ENCODE measurements at regions not wholly inside any gene's neighbourhood (a gene's known extent, or its start where the extent isn't known, plus 50 kb on each side); places are given as distances from the start of the nearest gene placed in this dataset.
A peak's percentile ranks its signal among the peaks of the same experiment; 100 is the strongest.

- Histone ChIP-seq H3K4me1 (ENCODE audit: control insufficient read depth, insufficient read depth, low read length) (peaks cover 6% of the 10 kb centered on the region), H3K9me3 (ENCODE audit: control insufficient read depth, low read length) (no peaks in the 10 kb centered on the region), H3K27me3 (replicated peaks; ENCODE audit: control insufficient read depth, insufficient read depth, low read length) (peaks cover 37% of the 10 kb centered on the region), H3K9ac (ENCODE audit: low read length) (no peak overlapping the region), H3K4me3 (ENCODE audit: low read length) (no peak overlapping the region), H3K36me3 (ENCODE audit: control insufficient read depth, insufficient read depth, low read length, severe bottlenecking) (no peaks in the 10 kb centered on the region)
- DNase-seq (ENCODE audit: low read depth) = peak; percentile 82
Observed at GRCh38 chr2:30026091-30027055, 105.0 kb upstream of the ALK start.

DNA sequence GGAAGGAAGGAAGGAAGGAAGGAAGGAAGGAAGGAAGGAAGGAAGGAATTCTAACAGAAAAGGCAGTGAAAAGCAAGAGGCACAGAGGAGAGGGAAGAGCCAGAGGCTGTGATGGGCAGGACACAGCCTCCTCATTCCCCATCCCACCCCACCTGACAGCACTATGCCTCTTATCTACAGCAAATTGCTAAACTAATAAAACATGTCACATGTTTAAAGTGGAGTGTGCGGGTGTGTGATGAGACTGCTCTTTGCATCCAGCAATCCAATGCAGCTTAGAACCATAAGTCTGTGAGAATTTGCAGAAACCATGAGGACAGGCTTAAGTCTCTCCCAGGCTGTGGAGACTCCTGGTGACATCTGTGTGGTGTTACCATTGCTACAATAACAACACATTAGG, 108.4 kb upstream of the ALK start:
- H3K36me3 ChIP-seq (ENCODE audit: control insufficient read depth, insufficient read depth, low read length, severe bottlenecking) = no peaks in the 10 kb centered on the region
- no peak for DNase-seq (ENCODE audit: low read depth)
- peaks cover 22% of the 10 kb centered on the region for H3K27me3 ChIP-seq (replicated peaks; ENCODE audit: control insufficient read depth, insufficient read depth, low read length)
- no peak overlapping the region for H3K9ac ChIP-seq (ENCODE audit: low read length)
- no peaks in the 10 kb centered on the region for H3K9me3 ChIP-seq (ENCODE audit: control insufficient read depth, low read length)
- no peak overlapping the region for H3K4me3 ChIP-seq (ENCODE audit: low read length)
- peaks cover 6% of the 10 kb centered on the region for H3K4me1 ChIP-seq (ENCODE audit: control insufficient read depth, insufficient read depth, low read length)

DNA sequence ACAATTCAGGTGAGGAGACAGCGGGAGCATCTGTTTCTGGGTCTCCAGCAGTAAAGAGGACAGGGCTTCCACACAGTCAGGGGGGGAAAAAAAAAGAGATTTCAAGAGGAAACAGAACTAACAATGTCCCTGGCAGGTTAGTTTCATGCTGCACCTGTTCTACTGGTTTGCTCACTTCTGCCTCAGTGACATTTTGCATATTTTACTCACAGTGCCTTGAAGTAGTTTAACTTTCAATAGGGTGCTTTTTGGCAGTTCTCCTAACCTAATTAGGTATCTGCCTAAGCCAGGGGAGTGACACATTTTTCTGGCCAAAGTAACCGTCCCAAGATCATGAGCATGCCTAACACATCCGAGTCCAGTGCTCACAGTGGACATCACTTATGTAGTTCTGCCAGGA, 109.0 kb upstream of the ALK start:
- Histone ChIP-seq H3K36me3 (ENCODE audit: control insufficient read depth, insufficient read depth, low read length, severe bottlenecking) (no peaks in the 10 kb centered on the region), H3K4me1 (ENCODE audit: control insufficient read depth, insufficient read depth, low read length) (peaks cover 6% of the 10 kb centered on the region), H3K4me3 (ENCODE audit: low read length) (no peak overlapping the region), H3K9ac (ENCODE audit: low read length) (no peak overlapping the region), H3K9me3 (ENCODE audit: control insufficient read depth, low read length) (no peaks in the 10 kb centered on the region), H3K27me3 (replicated peaks; ENCODE audit: control insufficient read depth, insufficient read depth, low read length) (peaks cover 22% of the 10 kb centered on the region)
- no peak for DNase-seq (ENCODE audit: low read depth)

- H3K9ac ChIP-seq (ENCODE audit: low read length) = no peak overlapping the region
- H3K9me3 ChIP-seq (ENCODE audit: control insufficient read depth, low read length) = no peaks in the 10 kb centered on the region
- peaks cover 2% of the 10 kb centered on the region for H3K4me1 ChIP-seq (ENCODE audit: control insufficient read depth, insufficient read depth, low read length)
- DNase-seq (ENCODE audit: low read depth) = no peak
- H3K36me3 ChIP-seq (ENCODE audit: control insufficient read depth, insufficient read depth, low read length, severe bottlenecking) = no peaks in the 10 kb centered on the region
- H3K27me3 ChIP-seq (replicated peaks; ENCODE audit: control insufficient read depth, insufficient read depth, low read length) = peaks cover 22% of the 10 kb centered on the region
- no peak overlapping the region for H3K4me3 ChIP-seq (ENCODE audit: low read length)
Observed at GRCh38 chr2:30031184-30031583, 109.8 kb upstream of the ALK start.

DNA sequence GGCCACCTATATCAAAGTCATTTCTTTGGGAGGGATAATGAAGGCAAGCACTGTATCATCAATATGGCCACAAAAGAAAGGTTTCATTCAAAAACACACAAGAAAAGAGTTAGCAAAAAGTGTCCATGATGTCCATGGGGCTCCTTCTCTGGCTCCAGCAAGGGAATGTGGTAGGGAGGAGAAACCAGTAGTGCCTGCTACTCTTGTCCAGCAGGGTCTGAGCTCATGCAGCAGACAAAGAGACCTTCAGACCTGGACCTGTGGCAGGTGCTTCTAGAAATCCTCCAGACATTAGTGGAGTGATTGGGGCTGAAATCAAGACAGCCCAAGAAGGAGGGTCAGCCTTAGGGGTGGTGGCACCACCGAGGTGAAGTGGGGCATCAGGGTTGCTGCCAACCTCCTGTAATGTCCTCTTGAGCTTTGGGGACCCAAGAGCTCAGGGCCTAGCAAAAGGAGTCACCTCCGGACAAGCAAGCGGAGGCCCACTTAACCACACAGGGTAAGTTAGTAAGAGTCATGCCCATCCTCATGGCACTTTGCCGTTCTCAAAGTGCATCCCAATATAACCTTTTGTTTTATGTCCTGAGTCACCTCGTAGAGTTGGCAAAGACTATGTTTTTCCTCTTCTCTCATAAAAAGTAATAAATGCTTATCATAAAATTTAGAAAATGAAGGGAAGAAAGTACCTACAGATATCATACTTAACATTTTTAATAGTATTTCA, 112.6 kb upstream of the YPEL5 start:
- H3K4me1 ChIP-seq (ENCODE audit: control insufficient read depth, insufficient read depth, low read length) = no peaks in the 10 kb centered on the region
- no peak for DNase-seq (ENCODE audit: low read depth)
- no peak overlapping the region for H3K4me3 ChIP-seq (ENCODE audit: low read length)
- no peaks in the 10 kb centered on the region for H3K36me3 ChIP-seq (ENCODE audit: control insufficient read depth, insufficient read depth, low read length, severe bottlenecking)
- peaks cover 9% of the 10 kb centered on the region for H3K27me3 ChIP-seq (replicated peaks; ENCODE audit: control insufficient read depth, insufficient read depth, low read length)
- no peaks in the 10 kb centered on the region for H3K9me3 ChIP-seq (ENCODE audit: control insufficient read depth, low read length)
- H3K9ac ChIP-seq (ENCODE audit: low read length) = no peak overlapping the region

DNA sequence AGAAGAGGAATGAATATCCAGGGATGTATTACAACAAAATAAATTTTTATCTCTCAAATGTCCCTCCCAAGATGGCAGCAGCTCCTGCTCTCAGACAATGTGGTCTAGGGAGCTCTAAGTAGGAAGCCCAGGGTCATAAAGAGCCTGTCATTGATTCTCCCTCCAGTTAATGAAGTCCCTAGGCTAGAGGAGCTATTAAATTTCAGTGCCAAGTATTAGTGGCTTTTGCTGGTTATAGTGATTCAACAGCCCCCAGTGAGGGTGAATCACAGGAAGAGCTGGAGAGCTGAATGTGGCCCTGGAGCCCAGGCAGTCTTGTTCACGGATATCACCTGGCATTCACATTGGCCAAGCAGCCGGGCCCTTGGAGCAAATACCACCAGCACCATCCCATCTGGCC, 109.8 kb upstream of the YPEL5 start:
- H3K9me3 ChIP-seq (ENCODE audit: control insufficient read depth, low read length) = no peaks in the 10 kb centered on the region
- no peaks in the 10 kb centered on the region for H3K27me3 ChIP-seq (replicated peaks; ENCODE audit: control insufficient read depth, insufficient read depth, low read length)
- H3K36me3 ChIP-seq (ENCODE audit: control insufficient read depth, insufficient read depth, low read length, severe bottlenecking) = no peaks in the 10 kb centered on the region
- DNase-seq (ENCODE audit: low read depth) = no peak
- no peak overlapping the region for H3K4me3 ChIP-seq (ENCODE audit: low read length)
- no peak overlapping the region for H3K9ac ChIP-seq (ENCODE audit: low read length)
- H3K4me1 ChIP-seq (ENCODE audit: control insufficient read depth, insufficient read depth, low read length) = no peaks in the 10 kb centered on the region

DNA sequence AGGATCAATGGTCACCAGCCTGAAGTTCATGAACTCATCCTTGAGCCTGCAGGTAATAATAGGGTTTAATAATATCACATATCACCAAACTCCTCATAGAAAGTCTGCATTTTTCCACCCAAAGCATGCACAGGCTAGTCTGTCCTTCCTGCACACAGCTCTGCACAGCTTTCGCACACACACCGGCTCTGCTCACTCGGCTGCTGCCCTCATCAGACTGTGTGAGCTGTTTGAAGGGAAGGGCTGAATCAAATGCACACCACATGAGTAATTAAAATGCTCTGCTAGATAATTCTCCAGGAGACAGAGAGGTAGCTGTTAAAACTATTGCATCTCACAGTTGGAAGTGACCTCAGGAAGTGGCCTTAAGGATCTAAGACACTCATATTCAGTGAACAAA, 108.4 kb upstream of the YPEL5 start:
- Histone ChIP-seq H3K36me3 (ENCODE audit: control insufficient read depth, insufficient read depth, low read length, severe bottlenecking) (no peaks in the 10 kb centered on the region), H3K9ac (ENCODE audit: low read length) (no peak overlapping the region), H3K9me3 (ENCODE audit: control insufficient read depth, low read length) (no peaks in the 10 kb centered on the region), H3K4me3 (ENCODE audit: low read length) (no peak overlapping the region), H3K27me3 (replicated peaks; ENCODE audit: control insufficient read depth, insufficient read depth, low read length) (no peaks in the 10 kb centered on the region), H3K4me1 (ENCODE audit: control insufficient read depth, insufficient read depth, low read length) (no peaks in the 10 kb centered on the region)
- DNase-seq (ENCODE audit: low read depth) = no peak

GRCh38 chr2:30039101-30039500, 107.7 kb upstream of the YPEL5 start:
- no peaks in the 10 kb centered on the region for H3K27me3 ChIP-seq (replicated peaks; ENCODE audit: control insufficient read depth, insufficient read depth, low read length)
- H3K4me1 ChIP-seq (ENCODE audit: control insufficient read depth, insufficient read depth, low read length) = no peaks in the 10 kb centered on the region
- no peaks in the 10 kb centered on the region for H3K36me3 ChIP-seq (ENCODE audit: control insufficient read depth, insufficient read depth, low read length, severe bottlenecking)
- no peak overlapping the region for H3K4me3 ChIP-seq (ENCODE audit: low read length)
- H3K9me3 ChIP-seq (ENCODE audit: control insufficient read depth, low read length) = no peaks in the 10 kb centered on the region
- DNase-seq (ENCODE audit: low read depth) = no peak
- H3K9ac ChIP-seq (ENCODE audit: low read length) = no peak overlapping the region

- H3K9me3 ChIP-seq (ENCODE audit: control insufficient read depth, low read length) = no peaks in the 10 kb centered on the region
- DNase-seq (ENCODE audit: low read depth) = no peak
- no peak overlapping the region for H3K9ac ChIP-seq (ENCODE audit: low read length)
Observed at GRCh38 chr2:30040147-30040546, 106.7 kb upstream of the YPEL5 start.

GRCh38 chr2:30041884-30042283, 104.9 kb upstream of the YPEL5 start:
- Histone ChIP-seq H3K36me3 (ENCODE audit: control insufficient read depth, insufficient read depth, low read length, severe bottlenecking) (no peaks in the 10 kb centered on the region), H3K27me3 (replicated peaks; ENCODE audit: control insufficient read depth, insufficient read depth, low read length) (peaks cover 5% of the 10 kb centered on the region), H3K4me1 (ENCODE audit: control insufficient read depth, insufficient read depth, low read length) (no peaks in the 10 kb centered on the region), H3K4me3 (ENCODE audit: low read length) (no peak overlapping the region), H3K9me3 (ENCODE audit: control insufficient read depth, low read length) (no peaks in the 10 kb centered on the region), H3K9ac (ENCODE audit: low read length) (no peak overlapping the region)
- no peak for DNase-seq (ENCODE audit: low read depth)

More at GRCh38 chr2:30040147-30040546, 106.7 kb upstream of the YPEL5 start:
- Histone ChIP-seq H3K4me1 (ENCODE audit: control insufficient read depth, insufficient read depth, low read length) (no peaks in the 10 kb centered on the region), H3K36me3 (ENCODE audit: control insufficient read depth, insufficient read depth, low read length, severe bottlenecking) (no peaks in the 10 kb centered on the region), H3K4me3 (ENCODE audit: low read length) (no peak overlapping the region), H3K27me3 (replicated peaks; ENCODE audit: control insufficient read depth, insufficient read depth, low read length) (no peaks in the 10 kb centered on the region)

DNA sequence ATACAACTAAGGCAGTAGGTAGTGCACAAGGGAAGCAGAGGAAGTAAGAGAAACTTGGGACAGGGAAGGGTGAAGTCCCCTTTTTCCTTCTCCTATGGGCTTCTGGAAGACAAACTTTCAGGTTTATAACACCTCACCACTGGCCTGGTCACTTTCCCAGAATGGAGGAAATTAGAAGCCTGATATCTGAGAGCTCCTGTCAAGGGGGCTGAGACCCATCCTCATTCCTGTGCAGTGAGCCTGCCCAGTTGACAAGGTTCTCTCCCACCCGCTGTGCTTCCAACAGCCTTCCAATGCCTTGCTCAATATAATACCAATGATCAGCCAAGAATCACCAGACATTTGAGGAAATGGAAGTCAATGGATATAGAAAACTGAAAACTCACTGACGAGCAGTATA, 100.4 kb upstream of the YPEL5 start:
- Histone ChIP-seq H3K27me3 (replicated peaks; ENCODE audit: control insufficient read depth, insufficient read depth, low read length) (peaks cover 24% of the 10 kb centered on the region), H3K9ac (ENCODE audit: low read length) (no peak overlapping the region), H3K9me3 (ENCODE audit: control insufficient read depth, low read length) (no peaks in the 10 kb centered on the region), H3K4me3 (ENCODE audit: low read length) (no peak overlapping the region), H3K4me1 (ENCODE audit: control insufficient read depth, insufficient read depth, low read length) (peaks cover 11% of the 10 kb centered on the region), H3K36me3 (ENCODE audit: control insufficient read depth, insufficient read depth, low read length, severe bottlenecking) (no peaks in the 10 kb centered on the region)
- DNase-seq (ENCODE audit: low read depth) = no peak

Measured in adipocyte (in vitro differentiated cells).